ENCODE measurements at regions not wholly inside any gene's neighbourhood (a gene's known extent, or its start where the extent isn't known, plus 50 kb on each side); places are given as distances from the start of the nearest gene placed in this dataset.

DNA sequence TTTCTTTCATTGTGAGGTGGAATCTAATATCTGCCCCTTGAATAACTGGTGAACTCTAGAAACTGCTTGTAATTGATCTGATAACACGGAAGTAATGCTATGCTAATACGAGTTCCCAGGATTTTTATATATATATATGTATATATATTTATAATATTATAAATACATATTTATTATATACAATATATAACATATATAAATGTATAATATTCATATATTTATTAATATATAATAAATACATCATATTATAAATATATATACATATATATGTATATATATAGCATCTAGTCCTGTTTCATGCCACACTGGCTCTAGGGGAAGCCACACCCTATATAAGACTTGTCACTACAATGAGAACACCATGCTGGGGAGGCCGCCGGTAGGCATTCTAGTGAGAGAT lies 156.7 kb upstream of the CDH19 start:
- Histone ChIP-seq H3K27ac (ENCODE audit: low read depth, low read length) (no peak overlapping the region), H3K36me3 (ENCODE audit: control insufficient read depth in 3 of 3, insufficient read depth in 3 of 3, low read length in 3 of 3) (no peaks in the 10 kb centered on the region), H3K4me3 (ENCODE audit: low read length in 3 of 3) (no peak overlapping the region)

DNA sequence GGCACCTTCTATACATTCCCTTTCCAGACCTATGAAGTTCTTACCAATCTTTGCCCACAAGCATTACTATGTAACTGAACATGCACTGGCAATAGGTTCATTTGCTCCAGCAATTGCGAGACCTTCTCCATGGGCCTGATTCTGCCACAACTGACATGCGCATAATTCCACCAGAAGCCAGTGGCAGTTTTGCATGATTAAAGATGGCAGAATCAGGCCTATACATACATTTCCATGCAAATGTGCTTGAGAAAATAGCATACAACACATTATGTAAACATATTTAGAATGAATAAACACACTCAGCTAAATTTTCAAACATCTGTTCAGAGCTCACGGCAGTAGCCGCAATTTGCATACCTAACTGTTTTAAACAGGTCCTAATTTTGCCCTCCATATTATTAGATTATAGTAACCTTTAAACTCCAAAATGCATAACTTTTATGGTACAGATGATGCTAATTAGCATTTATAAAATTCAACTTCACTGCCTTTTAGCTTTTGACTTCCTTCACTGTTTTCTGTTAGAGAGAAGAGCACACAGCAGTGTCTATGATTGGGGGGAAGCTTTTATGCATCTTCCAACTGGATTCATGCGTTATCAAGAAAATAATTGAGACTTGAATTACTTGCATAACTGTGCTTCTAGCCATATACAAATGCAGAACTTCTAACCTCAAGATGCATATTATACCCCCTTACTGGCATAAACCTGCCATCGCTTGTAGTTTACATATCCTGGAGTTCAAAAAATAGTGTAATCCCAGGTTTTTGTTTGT lies 155.3 kb upstream of the CDH19 start:
- Histone ChIP-seq H3K36me3 (ENCODE audit: control insufficient read depth in 3 of 3, insufficient read depth in 3 of 3, low read length in 3 of 3) (no peaks in the 10 kb centered on the region), H3K4me1 (ENCODE audit: control insufficient read depth in 3 of 3, insufficient read depth in 3 of 3, low read length in 3 of 3) (no peaks in the 10 kb centered on the region)

More for the DNA sequence above, 156.7 kb upstream of the CDH19 start:
- Histone ChIP-seq H3K4me1 (ENCODE audit: control insufficient read depth in 3 of 3, insufficient read depth in 3 of 3, low read length in 3 of 3) (no peaks in the 10 kb centered on the region), H3K9me3 (ENCODE audit: control insufficient read depth in 3 of 3, low read length in 3 of 3) (no peaks in the 10 kb centered on the region), H3K9ac (ENCODE audit: low read depth in 1 of 3, low read length in 3 of 3) (no peak overlapping the region), H3K27me3 (ENCODE audit: control insufficient read depth in 3 of 3, insufficient read depth in 3 of 3, low read length in 3 of 3) (no peaks in the 10 kb centered on the region)

GRCh38 chr18:66757946-66758345 lies 154.1 kb upstream of the CDH19 start:
- Histone ChIP-seq H3K27ac (ENCODE audit: low read depth, low read length) (no peak overlapping the region), H3K4me1 (ENCODE audit: control insufficient read depth in 3 of 3, insufficient read depth in 3 of 3, low read length in 3 of 3) (no peaks in the 10 kb centered on the region), H3K9me3 (ENCODE audit: control insufficient read depth in 3 of 3, low read length in 3 of 3) (no peaks in the 10 kb centered on the region), H3K27me3 (ENCODE audit: control insufficient read depth in 3 of 3, insufficient read depth in 3 of 3, low read length in 3 of 3) (no peaks in the 10 kb centered on the region), H3K9ac (ENCODE audit: low read depth in 1 of 3, low read length in 3 of 3) (no peak overlapping the region), H3K36me3 (ENCODE audit: control insufficient read depth in 3 of 3, insufficient read depth in 3 of 3, low read length in 3 of 3) (no peaks in the 10 kb centered on the region), H3K4me3 (ENCODE audit: low read length in 3 of 3) (no peak overlapping the region)

More for the DNA sequence above, 155.3 kb upstream of the CDH19 start:
- H3K4me3 ChIP-seq (ENCODE audit: low read length in 3 of 3): no peak overlapping the region
- no peak overlapping the region for H3K9ac ChIP-seq (ENCODE audit: low read depth in 1 of 3, low read length in 3 of 3)
- no peak overlapping the region for H3K27ac ChIP-seq (ENCODE audit: low read depth, low read length)
- no peaks in the 10 kb centered on the region for H3K9me3 ChIP-seq (ENCODE audit: control insufficient read depth in 3 of 3, low read length in 3 of 3)
- no peaks in the 10 kb centered on the region for H3K27me3 ChIP-seq (ENCODE audit: control insufficient read depth in 3 of 3, insufficient read depth in 3 of 3, low read length in 3 of 3)

GRCh38 chr18:66754335-66754734 lies 150.4 kb upstream of the CDH19 start:
- Histone ChIP-seq H3K9me3 (ENCODE audit: control insufficient read depth in 3 of 3, low read length in 3 of 3) (no peaks in the 10 kb centered on the region), H3K9ac (ENCODE audit: low read depth in 1 of 3, low read length in 3 of 3) (no peak overlapping the region), H3K4me1 (ENCODE audit: control insufficient read depth in 3 of 3, insufficient read depth in 3 of 3, low read length in 3 of 3) (no peaks in the 10 kb centered on the region), H3K27ac (ENCODE audit: low read depth, low read length) (no peak overlapping the region), H3K36me3 (ENCODE audit: control insufficient read depth in 3 of 3, insufficient read depth in 3 of 3, low read length in 3 of 3) (no peaks in the 10 kb centered on the region), H3K27me3 (ENCODE audit: control insufficient read depth in 3 of 3, insufficient read depth in 3 of 3, low read length in 3 of 3) (no peaks in the 10 kb centered on the region), H3K4me3 (ENCODE audit: low read length in 3 of 3) (no peak overlapping the region)

DNA sequence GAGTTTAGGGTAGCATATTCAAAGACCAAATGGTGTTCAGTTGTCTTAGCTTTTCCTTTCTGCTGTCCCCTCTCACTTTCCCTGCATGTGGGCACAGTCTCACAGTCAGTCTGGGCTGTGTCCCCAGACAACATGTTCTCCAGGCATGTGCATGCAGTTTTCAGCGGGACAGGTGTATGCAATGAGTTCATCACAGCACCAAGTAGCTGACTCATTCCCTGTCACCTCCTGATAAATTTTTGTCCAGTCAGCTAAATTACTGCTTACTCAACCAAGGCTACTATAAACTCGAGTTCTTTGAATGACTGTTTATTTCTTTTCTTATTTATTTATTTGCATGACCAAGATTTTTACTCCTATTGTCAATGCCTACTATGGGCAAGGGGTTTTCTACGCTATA lies 148.8 kb upstream of the CDH19 start:
- Histone ChIP-seq H3K27me3 (ENCODE audit: control insufficient read depth in 3 of 3, insufficient read depth in 3 of 3, low read length in 3 of 3) (no peaks in the 10 kb centered on the region), H3K27ac (ENCODE audit: low read depth, low read length) (no peak overlapping the region), H3K9me3 (ENCODE audit: control insufficient read depth in 3 of 3, low read length in 3 of 3) (no peaks in the 10 kb centered on the region), H3K4me1 (ENCODE audit: control insufficient read depth in 3 of 3, insufficient read depth in 3 of 3, low read length in 3 of 3) (no peaks in the 10 kb centered on the region), H3K9ac (ENCODE audit: low read depth in 1 of 3, low read length in 3 of 3) (no peak overlapping the region), H3K4me3 (ENCODE audit: low read length in 3 of 3) (no peak overlapping the region), H3K36me3 (ENCODE audit: control insufficient read depth in 3 of 3, insufficient read depth in 3 of 3, low read length in 3 of 3) (no peaks in the 10 kb centered on the region)

GRCh38 chr18:66749481-66750035 lies 145.7 kb upstream of the CDH19 start:
- Histone ChIP-seq H3K9me3 (ENCODE audit: control insufficient read depth in 3 of 3, low read length in 3 of 3) (no peaks in the 10 kb centered on the region), H3K4me3 (ENCODE audit: low read length in 3 of 3) (no peak overlapping the region), H3K27me3 (ENCODE audit: control insufficient read depth in 3 of 3, insufficient read depth in 3 of 3, low read length in 3 of 3) (no peaks in the 10 kb centered on the region), H3K9ac (ENCODE audit: low read depth in 1 of 3, low read length in 3 of 3) (no peak overlapping the region), H3K4me1 (ENCODE audit: control insufficient read depth in 3 of 3, insufficient read depth in 3 of 3, low read length in 3 of 3) (no peaks in the 10 kb centered on the region), H3K36me3 (ENCODE audit: control insufficient read depth in 3 of 3, insufficient read depth in 3 of 3, low read length in 3 of 3) (no peaks in the 10 kb centered on the region), H3K27ac (ENCODE audit: low read depth, low read length) (no peak overlapping the region)

GRCh38 chr18:66749030-66749429 lies 145.1 kb upstream of the CDH19 start:
- Histone ChIP-seq H3K27me3 (ENCODE audit: control insufficient read depth in 3 of 3, insufficient read depth in 3 of 3, low read length in 3 of 3) (no peaks in the 10 kb centered on the region), H3K4me1 (ENCODE audit: control insufficient read depth in 3 of 3, insufficient read depth in 3 of 3, low read length in 3 of 3) (no peaks in the 10 kb centered on the region), H3K9me3 (ENCODE audit: control insufficient read depth in 3 of 3, low read length in 3 of 3) (no peaks in the 10 kb centered on the region), H3K36me3 (ENCODE audit: control insufficient read depth in 3 of 3, insufficient read depth in 3 of 3, low read length in 3 of 3) (no peaks in the 10 kb centered on the region), H3K9ac (ENCODE audit: low read depth in 1 of 3, low read length in 3 of 3) (no peak overlapping the region), H3K4me3 (ENCODE audit: low read length in 3 of 3) (no peak overlapping the region), H3K27ac (ENCODE audit: low read depth, low read length) (no peak overlapping the region)

DNA sequence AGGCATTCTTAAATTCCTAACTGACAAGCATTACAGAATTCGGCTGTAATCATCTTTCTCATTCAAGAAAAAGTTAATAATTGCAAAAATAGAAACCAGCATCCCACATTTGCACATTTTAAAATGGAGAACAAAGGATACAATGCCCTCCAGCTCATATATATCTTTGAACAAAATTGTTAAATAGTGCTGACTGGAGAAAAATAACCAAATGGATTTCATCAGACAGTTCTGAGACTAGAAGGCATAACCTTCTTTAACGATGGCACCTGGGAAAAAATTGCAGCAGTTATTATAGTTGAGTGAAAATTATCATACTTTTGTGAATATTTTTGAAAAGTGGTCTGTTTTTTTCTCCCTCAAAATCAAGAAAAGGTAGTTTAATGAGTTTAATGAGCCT lies 138.9 kb upstream of the CDH19 start:
- Histone ChIP-seq H3K27me3 (ENCODE audit: control insufficient read depth in 3 of 3, insufficient read depth in 3 of 3, low read length in 3 of 3) (no peaks in the 10 kb centered on the region), H3K27ac (ENCODE audit: low read depth, low read length) (no peak overlapping the region)

GRCh38 chr18:66735933-66736332 lies 132.0 kb upstream of the CDH19 start:
- H3K4me1 ChIP-seq (ENCODE audit: control insufficient read depth in 3 of 3, insufficient read depth in 3 of 3, low read length in 3 of 3): no peaks in the 10 kb centered on the region
- H3K36me3 ChIP-seq (ENCODE audit: control insufficient read depth in 3 of 3, insufficient read depth in 3 of 3, low read length in 3 of 3): no peaks in the 10 kb centered on the region
- H3K27ac ChIP-seq (ENCODE audit: low read depth, low read length): no peak overlapping the region
- H3K4me3 ChIP-seq (ENCODE audit: low read length in 3 of 3): no peak overlapping the region
- H3K27me3 ChIP-seq (ENCODE audit: control insufficient read depth in 3 of 3, insufficient read depth in 3 of 3, low read length in 3 of 3): no peaks in the 10 kb centered on the region
- H3K9me3 ChIP-seq (ENCODE audit: control insufficient read depth in 3 of 3, low read length in 3 of 3): no peaks in the 10 kb centered on the region
- no peak overlapping the region for H3K9ac ChIP-seq (ENCODE audit: low read depth in 1 of 3, low read length in 3 of 3)

More for the DNA sequence above, 138.9 kb upstream of the CDH19 start:
- H3K4me1 ChIP-seq (ENCODE audit: control insufficient read depth in 3 of 3, insufficient read depth in 3 of 3, low read length in 3 of 3): no peaks in the 10 kb centered on the region
- no peaks in the 10 kb centered on the region for H3K9me3 ChIP-seq (ENCODE audit: control insufficient read depth in 3 of 3, low read length in 3 of 3)
- H3K36me3 ChIP-seq (ENCODE audit: control insufficient read depth in 3 of 3, insufficient read depth in 3 of 3, low read length in 3 of 3): no peaks in the 10 kb centered on the region
- no peak overlapping the region for H3K4me3 ChIP-seq (ENCODE audit: low read length in 3 of 3)
- H3K9ac ChIP-seq (ENCODE audit: low read depth in 1 of 3, low read length in 3 of 3): no peak overlapping the region

- Histone ChIP-seq H3K9ac (ENCODE audit: low read depth in 1 of 3, low read length in 3 of 3) (no peak overlapping the region), H3K9me3 (ENCODE audit: control insufficient read depth in 3 of 3, low read length in 3 of 3) (no peaks in the 10 kb centered on the region), H3K36me3 (ENCODE audit: control insufficient read depth in 3 of 3, insufficient read depth in 3 of 3, low read length in 3 of 3) (no peaks in the 10 kb centered on the region), H3K4me3 (ENCODE audit: low read length in 3 of 3) (no peak overlapping the region), H3K27me3 (ENCODE audit: control insufficient read depth in 3 of 3, insufficient read depth in 3 of 3, low read length in 3 of 3) (no peaks in the 10 kb centered on the region), H3K4me1 (ENCODE audit: control insufficient read depth in 3 of 3, insufficient read depth in 3 of 3, low read length in 3 of 3) (no peaks in the 10 kb centered on the region), H3K27ac (ENCODE audit: low read depth, low read length) (no peak overlapping the region)
Measured at GRCh38 chr18:66734451-66734850, 130.6 kb upstream of the CDH19 start.
